ENCODE measurements at regions not wholly inside any gene's neighbourhood (a gene's known extent, or its start where the extent isn't known, plus 50 kb on each side); places are given as distances from the start of the nearest gene placed in this dataset.

- TF ChIP-seq EZH2phosphoT487 (IDR thresholded peaks at IDR 0.05; ENCODE audit: borderline replicate concordance, low read length), result no peak
- no peak for TF ChIP-seq CTCF (IDR thresholded peaks at IDR 0.05; ENCODE audit: low read depth, low read length, poor library complexity, severe bottlenecking)
- no peaks in the 10 kb centered on the region for H4K20me1 ChIP-seq (ENCODE audit: control insufficient read depth, insufficient read depth, low read depth, low read length)
- no peak overlapping the region for H3K4me3 ChIP-seq (ENCODE audit: low read length)
- no peaks in the 10 kb centered on the region for H3K27me3 ChIP-seq (ENCODE audit: control insufficient read depth, low read length)
- H3K4me1 ChIP-seq (ENCODE audit: control insufficient read depth, low read length), result no peaks in the 10 kb centered on the region
- no peaks in the 10 kb centered on the region for H3K79me2 ChIP-seq (ENCODE audit: control insufficient read depth, low read length)
- H3K27ac ChIP-seq (ENCODE audit: low read depth, low read length), result no peak overlapping the region
- H3F3A ChIP-seq (ENCODE audit: control insufficient read depth, insufficient read depth), result no peaks in the 10 kb centered on the region
- no peaks in the 10 kb centered on the region for H3K36me3 ChIP-seq (ENCODE audit: control insufficient read depth, low read length)
- no peak overlapping the region for H3K4me2 ChIP-seq (ENCODE audit: low read length)
- no peaks in the 10 kb centered on the region for H3K9me2 ChIP-seq (replicated peaks; ENCODE audit: control insufficient read depth, low read length)
- H3K9me3 ChIP-seq (ENCODE audit: control insufficient read depth, insufficient read depth, low read length), result no peaks in the 10 kb centered on the region
These were observed 408.5 kb upstream of the SULF2 start for GRCh38 chr20:48193627-48194425.

GRCh38 chr20:48192109-48192508 is 406.8 kb upstream of the SULF2 start:
- H4K20me1 ChIP-seq (ENCODE audit: control insufficient read depth, insufficient read depth, low read depth, low read length), result no peaks in the 10 kb centered on the region
- no peaks in the 10 kb centered on the region for H3K27me3 ChIP-seq (ENCODE audit: control insufficient read depth, low read length)
- H3F3A ChIP-seq (ENCODE audit: control insufficient read depth, insufficient read depth), result no peaks in the 10 kb centered on the region
- H3K36me3 ChIP-seq (ENCODE audit: control insufficient read depth, low read length), result no peaks in the 10 kb centered on the region
- no peak overlapping the region for H3K4me3 ChIP-seq (ENCODE audit: low read length)
- no peaks in the 10 kb centered on the region for H3K4me1 ChIP-seq (ENCODE audit: control insufficient read depth, low read length)
- no peak overlapping the region for H3K4me2 ChIP-seq (ENCODE audit: low read length)
- H3K79me2 ChIP-seq (ENCODE audit: control insufficient read depth, low read length), result no peaks in the 10 kb centered on the region
- no peaks in the 10 kb centered on the region for H3K9me2 ChIP-seq (replicated peaks; ENCODE audit: control insufficient read depth, low read length)
- H3K27ac ChIP-seq (ENCODE audit: low read depth, low read length), result no peak overlapping the region
- no peak for TF ChIP-seq EZH2phosphoT487 (IDR thresholded peaks at IDR 0.05; ENCODE audit: borderline replicate concordance, low read length)
- no peak for TF ChIP-seq CTCF (IDR thresholded peaks at IDR 0.05; ENCODE audit: low read depth, low read length, poor library complexity, severe bottlenecking)
- no peaks in the 10 kb centered on the region for H3K9me3 ChIP-seq (ENCODE audit: control insufficient read depth, insufficient read depth, low read length)

GRCh38 chr20:48191200-48191599 is 405.9 kb upstream of the SULF2 start:
- H3K9me2 ChIP-seq (replicated peaks; ENCODE audit: control insufficient read depth, low read length), result no peaks in the 10 kb centered on the region
- no peaks in the 10 kb centered on the region for H3K27me3 ChIP-seq (ENCODE audit: control insufficient read depth, low read length)
- no peaks in the 10 kb centered on the region for H3K4me1 ChIP-seq (ENCODE audit: control insufficient read depth, low read length)
- H3F3A ChIP-seq (ENCODE audit: control insufficient read depth, insufficient read depth), result no peaks in the 10 kb centered on the region
- H4K20me1 ChIP-seq (ENCODE audit: control insufficient read depth, insufficient read depth, low read depth, low read length), result no peaks in the 10 kb centered on the region
- TF ChIP-seq EZH2phosphoT487 (IDR thresholded peaks at IDR 0.05; ENCODE audit: borderline replicate concordance, low read length) (no peak), CTCF (IDR thresholded peaks at IDR 0.05; ENCODE audit: low read depth, low read length, poor library complexity, severe bottlenecking) (no peak)
- H3K27ac ChIP-seq (ENCODE audit: low read depth, low read length), result no peak overlapping the region
- no peaks in the 10 kb centered on the region for H3K9me3 ChIP-seq (ENCODE audit: control insufficient read depth, insufficient read depth, low read length)
- H3K79me2 ChIP-seq (ENCODE audit: control insufficient read depth, low read length), result no peaks in the 10 kb centered on the region
- no peak overlapping the region for H3K4me3 ChIP-seq (ENCODE audit: low read length)
- no peaks in the 10 kb centered on the region for H3K36me3 ChIP-seq (ENCODE audit: control insufficient read depth, low read length)
- no peak overlapping the region for H3K4me2 ChIP-seq (ENCODE audit: low read length)
